ENCODE measurements at regions not wholly inside any gene's neighbourhood (a gene's known extent, or its start where the extent isn't known, plus 50 kb on each side); places are given as distances from the start of the nearest gene placed in this dataset.
"Not testable (repeated sequence)": the region's sequence is repeated elsewhere in the genome, so short reads cannot be mapped to it uniquely, and the experiment has no call there.

GRCh38 chr3:181917027-181917426 is 205.3 kb downstream of the SOX2 start:
- no peak for DNase-seq
- TF ChIP-seq GATA1 (IDR thresholded peaks at IDR 0.05; ENCODE audit: low read depth, low read length) (no peak), POLR2A (IDR thresholded peaks at IDR 0.05; ENCODE audit: low read length) (no peak)

GRCh38 chr3:181919375-181919774 is 207.7 kb downstream of the SOX2 start:
- no peak for TF ChIP-seq GATA1 (IDR thresholded peaks at IDR 0.05; ENCODE audit: low read depth, low read length)
- DNase-seq = no peak

GRCh38 chr3:181920409-181920808 is 208.7 kb downstream of the SOX2 start:
- no peak for TF ChIP-seq GATA1 (IDR thresholded peaks at IDR 0.05; ENCODE audit: low read depth, low read length)
- no peak for TF ChIP-seq POLR2A (IDR thresholded peaks at IDR 0.05; ENCODE audit: low read length)
- DNase-seq = no peak

- no peak for DNase-seq
- TF ChIP-seq POLR2A (IDR thresholded peaks at IDR 0.05; ENCODE audit: low read length) = no peak
- TF ChIP-seq GATA1 (IDR thresholded peaks at IDR 0.05; ENCODE audit: low read depth, low read length) = no peak
These were observed 209.5 kb downstream of the SOX2 start for GRCh38 chr3:181921220-181921619.

GRCh38 chr3:181925841-181926240 is 214.1 kb downstream of the SOX2 start:
- not testable (repeated sequence) for DNase-seq

GRCh38 chr3:181929501-181929900 is 217.8 kb downstream of the SOX2 start:
- TF ChIP-seq GATA1 (IDR thresholded peaks at IDR 0.05; ENCODE audit: low read depth, low read length) = no peak
- TF ChIP-seq POLR2A (IDR thresholded peaks at IDR 0.05; ENCODE audit: low read length) = no peak
- DNase-seq = no peak

GRCh38 chr3:181930105-181930504 is 218.4 kb downstream of the SOX2 start:
- DNase-seq = no peak
- TF ChIP-seq POLR2A (IDR thresholded peaks at IDR 0.05; ENCODE audit: low read length) = no peak
- TF ChIP-seq GATA1 (IDR thresholded peaks at IDR 0.05; ENCODE audit: low read depth, low read length) = no peak

GRCh38 chr3:181932039-181932438 is 220.3 kb downstream of the SOX2 start:
- DNase-seq = no peak
- TF ChIP-seq POLR2A (IDR thresholded peaks at IDR 0.05; ENCODE audit: low read length) = no peak
- TF ChIP-seq GATA1 (IDR thresholded peaks at IDR 0.05; ENCODE audit: low read depth, low read length) = no peak

GRCh38 chr3:181933052-181933618 is 221.4 kb downstream of the SOX2 start:
- DNase-seq = no peak
- TF ChIP-seq GATA1 (IDR thresholded peaks at IDR 0.05; ENCODE audit: low read depth, low read length) = no peak
- TF ChIP-seq POLR2A (IDR thresholded peaks at IDR 0.05; ENCODE audit: low read length) = no peak

- DNase-seq = no peak
- TF ChIP-seq GATA1 (IDR thresholded peaks at IDR 0.05; ENCODE audit: low read depth, low read length) = no peak
- no peak for TF ChIP-seq POLR2A (IDR thresholded peaks at IDR 0.05; ENCODE audit: low read length)
These were observed 224.2 kb downstream of the SOX2 start for GRCh38 chr3:181935915-181936314.

GRCh38 chr3:181936774-181937173 is 225.0 kb downstream of the SOX2 start:
- no peak for DNase-seq
- TF ChIP-seq GATA1 (IDR thresholded peaks at IDR 0.05; ENCODE audit: low read depth, low read length) = no peak
- no peak for TF ChIP-seq POLR2A (IDR thresholded peaks at IDR 0.05; ENCODE audit: low read length)

GRCh38 chr3:181938580-181938979 is 226.9 kb downstream of the SOX2 start:
- DNase-seq = not testable (repeated sequence)

GRCh38 chr3:181940703-181941102 is 229.0 kb downstream of the SOX2 start:
- no peak for TF ChIP-seq GATA1 (IDR thresholded peaks at IDR 0.05; ENCODE audit: low read depth, low read length)
- TF ChIP-seq POLR2A (IDR thresholded peaks at IDR 0.05; ENCODE audit: low read length) = no peak
- DNase-seq = no peak

GRCh38 chr3:181941250-181941649 is 229.5 kb downstream of the SOX2 start:
- no peak for TF ChIP-seq GATA1 (IDR thresholded peaks at IDR 0.05; ENCODE audit: low read depth, low read length)
- no peak for TF ChIP-seq POLR2A (IDR thresholded peaks at IDR 0.05; ENCODE audit: low read length)
- DNase-seq = no peak

GRCh38 chr3:181943285-181943684 is 231.6 kb downstream of the SOX2 start:
- TF ChIP-seq POLR2A (IDR thresholded peaks at IDR 0.05; ENCODE audit: low read length) = no peak
- no peak for TF ChIP-seq GATA1 (IDR thresholded peaks at IDR 0.05; ENCODE audit: low read depth, low read length)
- DNase-seq = no peak

GRCh38 chr3:181947606-181948005 is 235.9 kb downstream of the SOX2 start:
- no peak for DNase-seq
- TF ChIP-seq GATA1 (IDR thresholded peaks at IDR 0.05; ENCODE audit: low read depth, low read length) = no peak
- no peak for TF ChIP-seq POLR2A (IDR thresholded peaks at IDR 0.05; ENCODE audit: low read length)
